ENCODE measurements at regions not wholly inside any gene's neighbourhood (a gene's known extent, or its start where the extent isn't known, plus 50 kb on each side); places are given as distances from the start of the nearest gene placed in this dataset.

- H3K4me1 ChIP-seq (ENCODE audit: control insufficient read depth in 3 of 3, insufficient read depth in 2 of 3, low read depth in 1 of 3, low read length in 2 of 3), result no peaks in the 10 kb centered on the region
- no peaks in the 10 kb centered on the region for H3K27me3 ChIP-seq (ENCODE audit: control insufficient read depth in 3 of 3, insufficient read depth in 3 of 3, low read length in 3 of 3)
- H3K9me3 ChIP-seq (ENCODE audit: control insufficient read depth in 2 of 2, insufficient read depth in 1 of 2, low read depth in 1 of 2, low read length in 1 of 2), result peaks cover 0 to 11% of the 10 kb centered on the region in 2 donors
- DNase-seq (no peak), FAIRE-seq (no peak)
- H3K4me3 ChIP-seq (ENCODE audit: low read depth in 1 of 3, low read length in 3 of 3), result no peak overlapping the region
- WGBS, 3 donors, result 39 to 44% (median 43%) methylated on average over 3 to 4 of the region's 4 CpGs
- no peak overlapping the region for H3K27ac ChIP-seq (ENCODE audit: low read depth in 1 of 3, low read length in 2 of 3)
- H3K36me3 ChIP-seq (ENCODE audit: control insufficient read depth in 3 of 3, insufficient read depth in 2 of 3, low read depth in 1 of 3, low read length in 3 of 3), result no peaks in the 10 kb centered on the region
Measured at GRCh38 chr17:53336281-53336680, 486.4 kb upstream of the KIF2B start.

GRCh38 chr17:53335443-53335842 lies 487.3 kb upstream of the KIF2B start:
- H3K9me3 ChIP-seq (ENCODE audit: control insufficient read depth in 2 of 2, insufficient read depth in 1 of 2, low read depth in 1 of 2, low read length in 1 of 2), result peaks cover 0 to 8% of the 10 kb centered on the region in 2 donors
- H3K27me3 ChIP-seq (ENCODE audit: control insufficient read depth in 3 of 3, insufficient read depth in 3 of 3, low read length in 3 of 3), result no peaks in the 10 kb centered on the region
- FAIRE-seq (no peak), DNase-seq (no peak)
- H3K4me1 ChIP-seq (ENCODE audit: control insufficient read depth in 3 of 3, insufficient read depth in 2 of 3, low read depth in 1 of 3, low read length in 2 of 3), result no peaks in the 10 kb centered on the region
- H3K36me3 ChIP-seq (ENCODE audit: control insufficient read depth in 3 of 3, insufficient read depth in 2 of 3, low read depth in 1 of 3, low read length in 3 of 3), result no peaks in the 10 kb centered on the region
- H3K4me3 ChIP-seq (ENCODE audit: low read depth in 1 of 3, low read length in 3 of 3), result no peak overlapping the region
- 92 to 100% (median 97%) methylated on average over 1 of the region's 1 CpG for WGBS, 3 donors
- H3K27ac ChIP-seq (ENCODE audit: low read depth in 1 of 3, low read length in 2 of 3), result no peak overlapping the region

- 87% methylated on average over 2 of the region's 2 CpGs for WGBS, 3 donors
- Histone ChIP-seq H3K9me3 (ENCODE audit: control insufficient read depth in 2 of 2, insufficient read depth in 1 of 2, low read depth in 1 of 2, low read length in 1 of 2) (peaks cover 0 to 3% of the 10 kb centered on the region in 2 donors), H3K36me3 (ENCODE audit: control insufficient read depth in 3 of 3, insufficient read depth in 2 of 3, low read depth in 1 of 3, low read length in 3 of 3) (no peaks in the 10 kb centered on the region), H3K27me3 (ENCODE audit: control insufficient read depth in 3 of 3, insufficient read depth in 3 of 3, low read length in 3 of 3) (no peaks in the 10 kb centered on the region), H3K4me1 (ENCODE audit: control insufficient read depth in 3 of 3, insufficient read depth in 2 of 3, low read depth in 1 of 3, low read length in 2 of 3) (no peaks in the 10 kb centered on the region), H3K27ac (ENCODE audit: low read depth in 1 of 3, low read length in 2 of 3) (no peak overlapping the region), H3K4me3 (ENCODE audit: low read depth in 1 of 3, low read length in 3 of 3) (no peak overlapping the region)
- FAIRE-seq (no peak), DNase-seq (no peak)
Measured at GRCh38 chr17:53330756-53331155, 492.0 kb upstream of the KIF2B start.

GRCh38 chr17:53321651-53322050 lies 501.1 kb upstream of the KIF2B start:
- Histone ChIP-seq H3K4me1 (ENCODE audit: control insufficient read depth in 3 of 3, insufficient read depth in 2 of 3, low read depth in 1 of 3, low read length in 2 of 3) (no peaks in the 10 kb centered on the region), H3K9me3 (ENCODE audit: control insufficient read depth in 2 of 2, insufficient read depth in 1 of 2, low read depth in 1 of 2, low read length in 1 of 2) (no peaks in the 10 kb centered on the region), H3K27ac (ENCODE audit: low read depth in 1 of 3, low read length in 2 of 3) (no peak overlapping the region), H3K27me3 (ENCODE audit: control insufficient read depth in 3 of 3, insufficient read depth in 3 of 3, low read length in 3 of 3) (no peaks in the 10 kb centered on the region), H3K4me3 (ENCODE audit: low read depth in 1 of 3, low read length in 3 of 3) (no peak overlapping the region), H3K36me3 (ENCODE audit: control insufficient read depth in 3 of 3, insufficient read depth in 2 of 3, low read depth in 1 of 3, low read length in 3 of 3) (no peaks in the 10 kb centered on the region)
- DNase-seq (no peak), FAIRE-seq (no peak)
- WGBS, 3 donors, result 61 to 79% (median 68%) methylated on average over 2 of the region's 2 CpGs

GRCh38 chr17:53319947-53320346 lies 502.8 kb upstream of the KIF2B start:
- Histone ChIP-seq H3K4me1 (ENCODE audit: control insufficient read depth in 3 of 3, insufficient read depth in 2 of 3, low read depth in 1 of 3, low read length in 2 of 3) (no peaks in the 10 kb centered on the region), H3K4me3 (ENCODE audit: low read depth in 1 of 3, low read length in 3 of 3) (no peak overlapping the region), H3K27me3 (ENCODE audit: control insufficient read depth in 3 of 3, insufficient read depth in 3 of 3, low read length in 3 of 3) (no peaks in the 10 kb centered on the region), H3K36me3 (ENCODE audit: control insufficient read depth in 3 of 3, insufficient read depth in 2 of 3, low read depth in 1 of 3, low read length in 3 of 3) (no peaks in the 10 kb centered on the region), H3K9me3 (ENCODE audit: control insufficient read depth in 2 of 2, insufficient read depth in 1 of 2, low read depth in 1 of 2, low read length in 1 of 2) (peaks cover 0 to 4% of the 10 kb centered on the region in 2 donors), H3K27ac (ENCODE audit: low read depth in 1 of 3, low read length in 2 of 3) (no peak overlapping the region)
- no peak for FAIRE-seq
- no peak for DNase-seq
- WGBS, 3 donors, result 85 to 91% (median 90%) methylated on average over 3 of the region's 3 CpGs

GRCh38 chr17:53316988-53317387 lies 505.7 kb upstream of the KIF2B start:
- DNase-seq (no peak), FAIRE-seq (no peak)
- H3K4me1 ChIP-seq (ENCODE audit: control insufficient read depth in 3 of 3, insufficient read depth in 2 of 3, low read depth in 1 of 3, low read length in 2 of 3), result no peaks in the 10 kb centered on the region
- WGBS, 3 donors, result 71 to 80% (median 72%) methylated on average over 1 of the region's 1 CpG
- no peaks in the 10 kb centered on the region for H3K27me3 ChIP-seq (ENCODE audit: control insufficient read depth in 3 of 3, insufficient read depth in 3 of 3, low read length in 3 of 3)
- no peaks in the 10 kb centered on the region for H3K36me3 ChIP-seq (ENCODE audit: control insufficient read depth in 3 of 3, insufficient read depth in 2 of 3, low read depth in 1 of 3, low read length in 3 of 3)
- H3K27ac ChIP-seq (ENCODE audit: low read depth in 1 of 3, low read length in 2 of 3), result no peak overlapping the region
- H3K4me3 ChIP-seq (ENCODE audit: low read depth in 1 of 3, low read length in 3 of 3), result no peak overlapping the region
- H3K9me3 ChIP-seq (ENCODE audit: control insufficient read depth in 2 of 2, insufficient read depth in 1 of 2, low read depth in 1 of 2, low read length in 1 of 2), result peaks cover 0 to 4% of the 10 kb centered on the region in 2 donors

- FAIRE-seq (no peak), DNase-seq (no peak)
- Histone ChIP-seq H3K36me3 (ENCODE audit: control insufficient read depth in 3 of 3, insufficient read depth in 2 of 3, low read depth in 1 of 3, low read length in 3 of 3) (no peaks in the 10 kb centered on the region), H3K4me1 (ENCODE audit: control insufficient read depth in 3 of 3, insufficient read depth in 2 of 3, low read depth in 1 of 3, low read length in 2 of 3) (no peaks in the 10 kb centered on the region), H3K27ac (ENCODE audit: low read depth in 1 of 3, low read length in 2 of 3) (no peak overlapping the region), H3K27me3 (ENCODE audit: control insufficient read depth in 3 of 3, insufficient read depth in 3 of 3, low read length in 3 of 3) (no peaks in the 10 kb centered on the region), H3K4me3 (ENCODE audit: low read depth in 1 of 3, low read length in 3 of 3) (no peak overlapping the region), H3K9me3 (ENCODE audit: control insufficient read depth in 2 of 2, insufficient read depth in 1 of 2, low read depth in 1 of 2, low read length in 1 of 2) (peaks cover 0 to 4% of the 10 kb centered on the region in 2 donors)
- WGBS, 3 donors, result 75 to 92% (median 84%) methylated on average over 5 of the region's 5 CpGs
Measured at GRCh38 chr17:53316073-53316472, 506.7 kb upstream of the KIF2B start.

GRCh38 chr17:53314521-53314920 lies 508.2 kb upstream of the KIF2B start:
- no peak for FAIRE-seq
- H3K27ac ChIP-seq (ENCODE audit: low read depth in 1 of 3, low read length in 2 of 3), result no peak overlapping the region
- H3K4me3 ChIP-seq (ENCODE audit: low read depth in 1 of 3, low read length in 3 of 3), result no peak overlapping the region
- no peaks in the 10 kb centered on the region for H3K36me3 ChIP-seq (ENCODE audit: control insufficient read depth in 3 of 3, insufficient read depth in 2 of 3, low read depth in 1 of 3, low read length in 3 of 3)
- WGBS, 3 donors, result 63 to 77% (median 77%) methylated on average over 3 of the region's 3 CpGs
- H3K27me3 ChIP-seq (ENCODE audit: control insufficient read depth in 3 of 3, insufficient read depth in 3 of 3, low read length in 3 of 3), result no peaks in the 10 kb centered on the region
- H3K9me3 ChIP-seq (ENCODE audit: control insufficient read depth in 2 of 2, insufficient read depth in 1 of 2, low read depth in 1 of 2, low read length in 1 of 2), result peaks cover 0 to 4% of the 10 kb centered on the region in 2 donors
- no peak for DNase-seq
- H3K4me1 ChIP-seq (ENCODE audit: control insufficient read depth in 3 of 3, insufficient read depth in 2 of 3, low read depth in 1 of 3, low read length in 2 of 3), result no peaks in the 10 kb centered on the region

GRCh38 chr17:53313746-53314145 lies 509.0 kb upstream of the KIF2B start:
- no peaks in the 10 kb centered on the region for H3K4me1 ChIP-seq (ENCODE audit: control insufficient read depth in 3 of 3, insufficient read depth in 2 of 3, low read depth in 1 of 3, low read length in 2 of 3)
- DNase-seq, result no peak
- H3K9me3 ChIP-seq (ENCODE audit: control insufficient read depth in 2 of 2, insufficient read depth in 1 of 2, low read depth in 1 of 2, low read length in 1 of 2), result peaks cover 0 to 4% of the 10 kb centered on the region in 2 donors
- H3K36me3 ChIP-seq (ENCODE audit: control insufficient read depth in 3 of 3, insufficient read depth in 2 of 3, low read depth in 1 of 3, low read length in 3 of 3), result no peaks in the 10 kb centered on the region
- no peak overlapping the region for H3K4me3 ChIP-seq (ENCODE audit: low read depth in 1 of 3, low read length in 3 of 3)
- no peaks in the 10 kb centered on the region for H3K27me3 ChIP-seq (ENCODE audit: control insufficient read depth in 3 of 3, insufficient read depth in 3 of 3, low read length in 3 of 3)
- no peak overlapping the region for H3K27ac ChIP-seq (ENCODE audit: low read depth in 1 of 3, low read length in 2 of 3)
- FAIRE-seq, result no peak
- 65 to 73% (median 68%) methylated on average over 2 of the region's 2 CpGs for WGBS, 3 donors

All from small intestine (tissue), 7 donors.